B cell (primary cell): ENCODE measurements at regions not wholly inside any gene's neighbourhood (a gene's known extent, or its start where the extent isn't known, plus 50 kb on each side); places are given as distances from the start of the nearest gene placed in this dataset.

Source experiments
- ATAC-seq: fragments of 200-7000 bp; cut with Tn5 transposase; one replicate; pipeline ENCODE4 v1.10.0; 2021; ENCODE audit warnings: low read depth, mild to moderate bottlenecking, moderate number of reproducible peaks, moderate library complexity
- CTCF ChIA-PET: fragments of 350-600 bp; sonication (Branson Sonifier 250); formaldehyde crosslinking; loops from one replicate; lab custom pipeline; 2021; ENCODE audit warnings: antibody characterized with exemption, inconsistent platforms; lab: Charles Lee
- POLR2A ChIA-PET: fragments of 350-600 bp; sonication (Branson Sonifier 250); formaldehyde crosslinking; loops from one replicate; lab custom pipeline; 2021; ENCODE audit warnings: antibody characterized with exemption; lab: Charles Lee
- DNase-seq: peaks from one replicate; pipeline ENCODE4 v3.0.0; 2013
- H2AFZ ChIP-seq: 2 replicates; pipeline ENCODE4 v1.6.1; 2012; ENCODE audit warnings: mild to moderate bottlenecking, low read depth, low read length; ENCODE audit not compliant: insufficient read depth, poor library complexity, severe bottlenecking
- H3K27ac ChIP-seq, 2 donors: 1 replicate in 1 of 2; 2 replicates in 1 of 2; pipeline ENCODE4 v1.5.1; 2012 to 2013; ENCODE audit warnings: low read length in 2 of 2, mild to moderate bottlenecking in 2 of 2, moderate library complexity in 1 of 2
- H3K27me3 ChIP-seq, 4 experiments: fragments of 200-600 bp in 1 of 4; sonication (generic) in 1 of 4; replicated peaks in 1 of 4; 1 replicate in 2 of 4; 2 replicates in 2 of 4; pipeline versions ENCODE4 v1.6.1 to v1.7.0; 2013 to 2016; ENCODE audit warnings: low read length in 3 of 4, mild to moderate bottlenecking in 2 of 4, mixed read lengths in 1 of 4, moderate library complexity in 1 of 4; ENCODE audit not compliant: insufficient read depth in 4 of 4, control insufficient read depth in 3 of 4; ENCODE audit errors: control extremely low read depth in 1 of 4
- H3K36me3 ChIP-seq, 2 experiments: replicated peaks in 1 of 2; 1 replicate in 1 of 2; 2 replicates in 1 of 2; pipeline versions ENCODE4 v1.6.1 to v1.7.1; 2013; ENCODE audit warnings: low read length in 1 of 2; ENCODE audit not compliant: insufficient read depth in 2 of 2, control insufficient read depth in 1 of 2; ENCODE audit errors: control extremely low read depth in 1 of 2, extremely low read depth in 1 of 2
- H3K4me1 ChIP-seq, 2 donors: fragments of 200-600 bp in 1 of 2; sonication (generic) in 1 of 2; 1 replicate in 1 of 2; 2 replicates in 1 of 2; pipeline versions ENCODE4 v1.5.1 to v1.6.1; 2013 to 2017; ENCODE audit warnings: low read length in 2 of 2; ENCODE audit not compliant: control insufficient read depth in 2 of 2, insufficient read depth in 2 of 2
- H3K4me2 ChIP-seq: replicated peaks from 2 replicates; pipeline ENCODE3; 2012; ENCODE audit warnings: mild to moderate bottlenecking, low read depth, low read length; ENCODE audit not compliant: poor library complexity, severe bottlenecking
- H3K4me3 ChIP-seq, 5 experiments: fragments of 200-600 bp in 1 of 5; sonication (generic) in 1 of 5; 1 replicate in 3 of 5; 2 replicates in 2 of 5; pipeline versions ENCODE4 v1.5.1 to v1.7.0; 2011 to 2016; ENCODE audit warnings: low read length in 4 of 5, mild to moderate bottlenecking in 4 of 5, low read depth in 2 of 5, control low read depth in 1 of 5, moderate library complexity in 1 of 5; ENCODE audit not compliant: insufficient read depth in 1 of 5; ENCODE audit errors: control extremely low read depth in 1 of 5, extremely low read depth in 1 of 5
- H3K79me2 ChIP-seq: fragments of 200-600 bp; sonication (generic); one replicate; pipeline ENCODE4 v1.6.0; 2016; ENCODE audit warnings: low read length; ENCODE audit not compliant: control insufficient read depth, insufficient read depth
- H3K9ac ChIP-seq: fragments of 200-600 bp; sonication (generic); 2 replicates; pipeline ENCODE4 v1.6.1; 2017; ENCODE audit warnings: mild to moderate bottlenecking, low read length, moderate library complexity
- H3K9me3 ChIP-seq, 3 donors: one replicate each; pipeline versions ENCODE4 v1.6.1 to v1.7.1; 2013; ENCODE audit warnings: low read length in 2 of 3; ENCODE audit not compliant: control insufficient read depth in 2 of 3, insufficient read depth in 1 of 3; ENCODE audit errors: control extremely low read depth in 1 of 3
- H4K20me1 ChIP-seq: 2 replicates; pipeline ENCODE4 v1.6.0; 2012; ENCODE audit warnings: mild to moderate bottlenecking, low read length; ENCODE audit not compliant: insufficient read depth, control insufficient read depth, poor library complexity, severe bottlenecking
- H3K27ac Mint-ChIP-seq: one replicate; pipeline ENCODE4 v1.8.0; 2021; ENCODE audit warnings: mixed read lengths
- H3K27me3 Mint-ChIP-seq: one replicate; pipeline ENCODE4 v1.8.0; 2021; ENCODE audit warnings: mixed read lengths
- H3K4me1 Mint-ChIP-seq: one replicate; pipeline ENCODE4 v1.8.0; 2021; ENCODE audit warnings: mixed read lengths
- H3K4me3 Mint-ChIP-seq: one replicate; pipeline ENCODE4 v1.8.0; 2021; ENCODE audit warnings: mixed read lengths
- H3K9me3 Mint-ChIP-seq: one replicate; pipeline ENCODE4 v1.8.0; 2022; ENCODE audit warnings: mixed read lengths; ENCODE audit not compliant: insufficient read depth
- CTCF ChIP-seq: fragments of 200-600 bp; IDR thresholded peaks from one replicate; pipeline ENCODE4 v1.8.0; 2022; ENCODE audit warnings: antibody characterized with exemption, mild to moderate bottlenecking
- EZH2 ChIP-seq: IDR thresholded peaks from 2 replicates; pipeline ENCODE4 v1.6.1; 2012; ENCODE audit warnings: borderline replicate concordance, low read depth, mild to moderate bottlenecking, moderate library complexity, low read length; ENCODE audit not compliant: insufficient read depth, poor library complexity, severe bottlenecking
- WGBS: methylation state at CpG from one replicate; pipeline ENCODE4 v1.1.5; 2013; ENCODE audit warnings: missing lambda C conversion rate; ENCODE audit not compliant: insufficient coverage; 5-methylcytosine and 5-hydroxymethylcytosine counted together
- intact Hi-C: fragments of 100-400 bp; cut with micrococcal nuclease; formaldehyde crosslinking; loops from one replicate; pipeline ENCODE4 v1.10.0; 2022

- H3K27me3 ChIP-seq = peaks cover 0 to 6% (median 0%) of the 10 kb centered on the region in 4 experiments
- H3K4me3 ChIP-seq = no peak overlapping the region
- H3K4me1 ChIP-seq = no peaks in the 10 kb centered on the region
- Mint-ChIP-seq H3K27me3 (peaks cover 3% of the 10 kb centered on the region), H3K4me3 (no peak overlapping the region), H3K9me3 (no peaks in the 10 kb centered on the region), H3K4me1 (no peaks in the 10 kb centered on the region), H3K27ac (no peak overlapping the region)
- no peak overlapping the region for H2AFZ ChIP-seq
- ChIA-PET CTCF (no interaction called here), POLR2A (no interaction called here)
- WGBS = 71% methylated on average over 1 of the region's 4 CpGs
- intact Hi-C loops = no loop called here
- TF ChIP-seq CTCF (no peak), EZH2 (no peak)
- ATAC-seq (no peak), DNase-seq (no peak)
- H3K79me2 ChIP-seq = no peaks in the 10 kb centered on the region
- H4K20me1 ChIP-seq = no peaks in the 10 kb centered on the region
- H3K27ac ChIP-seq = no peak overlapping the region
- H3K4me2 ChIP-seq = no peak overlapping the region
- no peak overlapping the region for H3K9ac ChIP-seq
- no peaks in the 10 kb centered on the region for H3K9me3 ChIP-seq
- H3K36me3 ChIP-seq = no peaks in the 10 kb centered on the region
Measured at GRCh38 chr7:12094365-12094921, 116.7 kb upstream of the TMEM106B start.

DNA sequence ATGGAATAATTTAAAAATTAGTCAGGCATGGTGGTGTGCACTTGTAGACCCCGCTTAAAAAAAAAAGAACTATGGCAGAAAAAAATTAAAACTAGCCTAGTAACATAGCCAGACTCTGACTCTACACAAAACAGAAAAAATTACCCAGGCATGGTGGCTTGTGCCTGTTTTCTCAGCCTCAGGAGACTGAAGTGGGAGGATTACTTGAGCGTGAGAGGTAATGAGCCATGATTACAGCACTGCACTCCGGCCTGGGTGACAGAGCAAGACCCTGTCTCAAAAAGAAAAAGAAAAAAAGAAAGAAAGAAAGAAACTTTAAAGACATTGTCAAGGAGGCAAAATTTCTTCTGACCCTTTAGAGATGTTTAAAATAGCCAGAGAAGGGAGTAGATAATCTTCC lies 109.0 kb upstream of the TMEM106B start:
- 40% methylated on average over 1 of the region's 3 CpGs for WGBS
- H3K4me1 ChIP-seq = no peaks in the 10 kb centered on the region
- peaks cover 2% of the 10 kb centered on the region for H3K27me3 Mint-ChIP-seq
- H3K9ac ChIP-seq = no peak overlapping the region
- H3K9me3 ChIP-seq = no peaks in the 10 kb centered on the region
- no peaks in the 10 kb centered on the region for H3K79me2 ChIP-seq
- TF ChIP-seq CTCF = no peak
- no peak for TF ChIP-seq EZH2
- no peak overlapping the region for H2AFZ ChIP-seq
- no peak for ATAC-seq
- no peak for DNase-seq
- H3K27me3 ChIP-seq = no peaks in the 10 kb centered on the region
- no peak overlapping the region for H3K4me3 Mint-ChIP-seq
- no peak overlapping the region for H3K27ac Mint-ChIP-seq
- H4K20me1 ChIP-seq = no peaks in the 10 kb centered on the region
- intact Hi-C loops = no loop called here
- H3K4me3 ChIP-seq = no peak overlapping the region
- ChIA-PET POLR2A (no interaction called here), CTCF (no interaction called here)
- no peaks in the 10 kb centered on the region for H3K36me3 ChIP-seq
- no peaks in the 10 kb centered on the region for H3K4me1 Mint-ChIP-seq
- H3K9me3 Mint-ChIP-seq = no peaks in the 10 kb centered on the region
- H3K27ac ChIP-seq = no peak overlapping the region
- H3K4me2 ChIP-seq = no peak overlapping the region
